ENCODE measurements at regions not wholly inside any gene's neighbourhood (a gene's known extent, or its start where the extent isn't known, plus 50 kb on each side); places are given as distances from the start of the nearest gene placed in this dataset.

DNA sequence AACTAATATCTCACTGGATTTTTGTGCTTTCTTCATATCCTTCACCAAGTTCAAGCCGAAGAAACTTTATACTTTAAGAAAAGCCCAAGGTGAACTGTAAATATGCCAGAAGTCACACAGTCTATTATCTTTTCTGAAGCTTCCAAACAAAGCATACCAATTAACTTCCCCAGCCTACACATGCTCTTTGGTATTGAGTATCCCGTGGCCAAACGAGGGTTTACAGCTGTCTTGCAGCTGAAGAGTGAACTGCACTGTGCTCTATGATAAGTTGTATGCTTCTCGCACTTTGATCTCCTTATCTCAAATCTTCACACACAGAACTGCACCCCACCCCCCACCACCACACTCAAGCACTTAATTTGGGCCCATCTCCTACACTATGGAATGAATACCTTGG, 215.6 kb upstream of the VEPH1 start:
- intact Hi-C loops (cut with DNase I): no loop called here
- Histone ChIP-seq H3K36me3 (no peaks in the 10 kb centered on the region), H3K4me3 (no peak overlapping the region), H3K27ac (no peak overlapping the region), H3K4me1 (ENCODE audit: insufficient read depth) (no peaks in the 10 kb centered on the region), H3K9me3 (no peaks in the 10 kb centered on the region), H3K27me3 (no peaks in the 10 kb centered on the region)
- 2 to 8% (median 6%) methylated on average over 4 of the region's 4 CpGs for WGBS, 3 donors
- DNase-seq: no peak
- TF ChIP-seq, protein P1, sequence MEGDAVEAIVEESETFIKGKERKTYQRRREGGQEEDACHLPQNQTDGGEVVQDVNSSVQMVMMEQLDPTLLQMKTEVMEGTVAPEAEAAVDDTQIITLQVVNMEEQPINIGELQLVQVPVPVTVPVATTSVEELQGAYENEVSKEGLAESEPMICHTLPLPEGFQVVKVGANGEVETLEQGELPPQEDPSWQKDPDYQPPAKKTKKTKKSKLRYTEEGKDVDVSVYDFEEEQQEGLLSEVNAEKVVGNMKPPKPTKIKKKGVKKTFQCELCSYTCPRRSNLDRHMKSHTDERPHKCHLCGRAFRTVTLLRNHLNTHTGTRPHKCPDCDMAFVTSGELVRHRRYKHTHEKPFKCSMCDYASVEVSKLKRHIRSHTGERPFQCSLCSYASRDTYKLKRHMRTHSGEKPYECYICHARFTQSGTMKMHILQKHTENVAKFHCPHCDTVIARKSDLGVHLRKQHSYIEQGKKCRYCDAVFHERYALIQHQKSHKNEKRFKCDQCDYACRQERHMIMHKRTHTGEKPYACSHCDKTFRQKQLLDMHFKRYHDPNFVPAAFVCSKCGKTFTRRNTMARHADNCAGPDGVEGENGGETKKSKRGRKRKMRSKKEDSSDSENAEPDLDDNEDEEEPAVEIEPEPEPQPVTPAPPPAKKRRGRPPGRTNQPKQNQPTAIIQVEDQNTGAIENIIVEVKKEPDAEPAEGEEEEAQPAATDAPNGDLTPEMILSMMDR (IDR thresholded peaks at IDR 0.05): no peak
- TF ChIP-seq EP300 (IDR thresholded peaks at IDR 0.05) (no peak), POLR2A (IDR thresholded peaks at IDR 0.05) (no peak)

- intact Hi-C loops (cut with DNase I): no loop called here
- Histone ChIP-seq H3K4me1 (ENCODE audit: insufficient read depth) (no peaks in the 10 kb centered on the region), H3K9me3 (no peaks in the 10 kb centered on the region)
Observed at GRCh38 chr3:157713101-157713500, 209.9 kb upstream of the VEPH1 start.

GRCh38 chr3:157705258-157705657, 202.0 kb upstream of the VEPH1 start:
- no peak for DNase-seq
- 72 to 82% (median 78%) methylated on average over 2 of the region's 2 CpGs for WGBS, 3 donors
- H3K9me3 ChIP-seq: no peaks in the 10 kb centered on the region
- no peak for TF ChIP-seq EP300 (IDR thresholded peaks at IDR 0.05)
- TF ChIP-seq, protein P1 (IDR thresholded peaks at IDR 0.05): no peak
- TF ChIP-seq POLR2A (IDR thresholded peaks at IDR 0.05): no peak
- H3K27ac ChIP-seq: no peak overlapping the region
- intact Hi-C loops (cut with DNase I): no loop called here
- H3K36me3 ChIP-seq: no peaks in the 10 kb centered on the region
- no peak overlapping the region for H3K4me3 ChIP-seq
- H3K4me1 ChIP-seq (ENCODE audit: insufficient read depth): no peaks in the 10 kb centered on the region
- H3K27me3 ChIP-seq: no peaks in the 10 kb centered on the region

More at GRCh38 chr3:157713101-157713500, 209.9 kb upstream of the VEPH1 start:
- TF ChIP-seq POLR2A (IDR thresholded peaks at IDR 0.05) (no peak), EP300 (IDR thresholded peaks at IDR 0.05) (no peak)
- TF ChIP-seq, protein P1 (IDR thresholded peaks at IDR 0.05): no peak
- H3K4me3 ChIP-seq: no peak overlapping the region
- H3K36me3 ChIP-seq: no peaks in the 10 kb centered on the region
- DNase-seq: no peak
- H3K27me3 ChIP-seq: no peaks in the 10 kb centered on the region
- no peak overlapping the region for H3K27ac ChIP-seq

GRCh38 chr3:157700405-157700804, 197.2 kb upstream of the VEPH1 start:
- intact Hi-C loops (cut with DNase I): no loop called here
- Histone ChIP-seq H3K9me3 (no peaks in the 10 kb centered on the region), H3K36me3 (no peaks in the 10 kb centered on the region), H3K4me3 (no peak overlapping the region), H3K4me1 (ENCODE audit: insufficient read depth) (no peaks in the 10 kb centered on the region), H3K27ac (no peak overlapping the region), H3K27me3 (no peaks in the 10 kb centered on the region)
- DNase-seq: no peak
- TF ChIP-seq EP300 (IDR thresholded peaks at IDR 0.05) (no peak), POLR2A (IDR thresholded peaks at IDR 0.05) (no peak)
- TF ChIP-seq, protein P1 (IDR thresholded peaks at IDR 0.05): no peak
- WGBS, 3 donors: 82 to 88% (median 84%) methylated on average over 3 of the region's 3 CpGs

- no peak for DNase-seq
- TF ChIP-seq POLR2A (IDR thresholded peaks at IDR 0.05) (no peak), EP300 (IDR thresholded peaks at IDR 0.05) (no peak)
- TF ChIP-seq, protein P1 (IDR thresholded peaks at IDR 0.05): no peak
- H3K9me3 ChIP-seq: no peaks in the 10 kb centered on the region
- H3K4me3 ChIP-seq: no peak overlapping the region
- intact Hi-C loops (cut with DNase I): no loop called here
- no peak overlapping the region for H3K27ac ChIP-seq
- no peaks in the 10 kb centered on the region for H3K4me1 ChIP-seq (ENCODE audit: insufficient read depth)
- no peaks in the 10 kb centered on the region for H3K36me3 ChIP-seq
- H3K27me3 ChIP-seq: no peaks in the 10 kb centered on the region
Observed at GRCh38 chr3:157695586-157695985, 192.4 kb upstream of the VEPH1 start.
